ENCODE measurements at regions not wholly inside any gene's neighbourhood (a gene's known extent, or its start where the extent isn't known, plus 50 kb on each side); places are given as distances from the start of the nearest gene placed in this dataset.
"Not testable (repeated sequence)": the region's sequence is repeated elsewhere in the genome, so short reads cannot be mapped to it uniquely, and the experiment has no call there.

DNA sequence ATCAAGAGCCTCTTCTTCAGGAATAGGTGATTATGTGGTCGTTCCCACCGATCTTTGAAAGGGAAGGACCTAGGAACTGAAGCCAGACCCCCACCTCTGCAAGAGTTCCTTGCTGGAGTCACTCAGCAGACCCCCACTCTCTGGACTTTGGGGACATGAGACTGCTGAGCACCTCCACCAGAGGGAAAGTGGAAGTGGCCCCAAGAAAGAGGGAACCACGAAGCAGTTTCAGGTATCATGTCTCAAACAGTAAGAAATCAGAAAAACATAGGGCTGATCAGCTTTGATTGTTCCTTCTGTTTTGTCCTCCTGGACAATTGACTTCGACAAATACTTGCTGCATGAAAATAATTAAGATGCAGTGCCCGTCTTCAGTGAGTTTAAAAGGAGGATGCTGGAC lies 84.2 kb upstream of the ADORA2B start:
- DNase-seq (ENCODE audit: low spot score), result not testable (repeated sequence)

- DNase-seq (ENCODE audit: low spot score), result not testable (repeated sequence)
Measured at GRCh38 chr17:15864061-15864460, 80.9 kb upstream of the ADORA2B start.

DNA sequence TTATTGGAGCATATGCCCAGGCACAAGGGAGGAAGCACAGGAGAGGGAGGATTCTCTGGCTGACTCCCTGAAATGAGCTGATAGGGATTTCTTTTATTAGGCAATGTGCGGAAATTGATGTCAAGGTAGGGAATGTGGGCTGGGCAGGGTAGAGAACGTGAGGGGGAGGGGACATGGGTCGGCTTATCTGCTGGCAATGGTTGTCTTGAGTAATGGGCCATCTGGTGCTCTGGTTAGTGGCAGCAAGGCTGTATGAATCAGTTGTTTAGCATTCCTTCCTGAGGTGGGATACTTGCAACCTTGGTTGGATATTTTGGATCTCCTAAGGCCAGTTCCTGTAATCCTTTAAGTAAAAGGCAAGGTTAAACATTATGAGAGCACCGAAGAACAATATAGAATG lies 80.5 kb upstream of the ADORA2B start:
- DNase-seq (ENCODE audit: low spot score), result not testable (repeated sequence)

DNA sequence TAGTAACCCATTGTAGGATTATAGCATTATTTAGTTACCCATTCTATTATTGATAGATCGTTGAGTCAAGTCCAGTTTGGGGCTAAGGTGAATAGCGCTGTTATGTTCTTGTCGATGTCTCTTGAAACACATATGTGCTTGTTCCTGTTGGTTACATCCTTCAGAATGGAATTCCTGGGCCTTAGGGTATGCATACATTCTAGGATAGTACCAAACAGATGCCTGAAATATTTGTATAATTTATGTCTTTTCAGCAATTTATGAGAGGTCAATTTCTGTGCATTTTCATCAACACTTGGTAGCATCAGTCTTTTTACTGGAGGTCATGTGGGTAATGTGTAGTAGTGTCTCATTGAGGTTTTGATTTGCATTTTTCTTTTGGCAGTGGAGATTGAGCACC lies 78.9 kb upstream of the ADORA2B start:
- DNase-seq (ENCODE audit: low spot score), result not testable (repeated sequence)

DNA sequence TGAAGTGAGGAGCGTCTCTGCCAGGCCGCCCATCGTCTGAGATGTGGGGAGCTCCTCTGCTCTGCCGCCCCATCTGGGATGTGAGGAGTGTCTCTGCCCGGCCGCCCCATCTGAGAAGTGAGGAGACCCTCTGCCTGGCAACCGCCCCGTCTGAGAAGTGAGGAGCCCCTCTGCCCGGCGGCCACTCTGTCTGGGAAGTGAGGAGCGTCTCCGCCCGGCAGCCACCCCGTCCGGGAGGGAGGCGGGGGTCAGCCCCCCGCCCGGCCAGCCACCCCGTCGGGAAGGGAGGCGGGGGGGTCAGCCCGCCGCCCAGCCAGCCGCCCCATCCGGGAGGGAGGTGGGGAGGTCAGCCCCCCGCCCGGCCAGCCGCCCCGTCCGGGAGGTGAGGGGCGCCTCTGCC lies 77.6 kb upstream of the ADORA2B start:
- DNase-seq (ENCODE audit: low spot score), result not testable (repeated sequence)

- not testable (repeated sequence) for DNase-seq (ENCODE audit: low spot score)
Measured at GRCh38 chr17:15869868-15870267, 75.1 kb upstream of the ADORA2B start.

GRCh38 chr17:15872677-15873076 lies 72.3 kb upstream of the ADORA2B start:
- not testable (repeated sequence) for DNase-seq (ENCODE audit: low spot score)

DNA sequence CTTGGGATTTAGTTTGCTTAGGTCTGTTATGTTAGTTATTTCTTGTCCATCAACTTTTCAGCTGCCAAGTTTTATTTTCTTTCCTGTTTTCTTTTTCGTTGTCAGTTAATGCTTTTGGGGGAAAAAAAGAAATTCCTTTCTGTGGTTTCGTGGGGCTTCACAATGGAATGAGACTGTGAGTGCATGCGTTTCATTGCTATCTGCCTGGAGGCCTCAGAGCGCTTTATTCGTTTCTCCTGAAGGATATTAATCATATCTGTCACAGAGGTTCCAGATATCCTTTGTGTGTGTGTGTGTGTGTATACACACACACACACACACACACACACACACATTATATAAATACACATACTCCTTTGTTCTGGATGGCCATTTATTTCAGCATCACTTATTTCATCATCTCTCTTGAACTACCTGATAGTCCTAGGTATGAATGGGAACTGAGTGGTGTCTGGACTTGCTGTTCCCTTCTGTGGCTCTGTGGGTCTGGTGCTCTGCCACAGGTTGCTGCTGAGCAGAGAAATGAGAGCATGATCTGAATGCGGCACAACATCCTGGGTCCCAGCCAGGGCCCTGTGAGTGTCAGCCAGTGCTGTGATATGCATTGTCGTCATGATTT lies 66.9 kb upstream of the ADORA2B start:
- not testable (repeated sequence) for DNase-seq (ENCODE audit: low spot score)

GRCh38 chr17:15882058-15882720 lies 62.7 kb upstream of the ADORA2B start:
- no peak for DNase-seq (ENCODE audit: low spot score)

GRCh38 chr17:15882777-15883176 lies 62.2 kb upstream of the ADORA2B start:
- no peak for DNase-seq (ENCODE audit: low spot score)

- DNase-seq (ENCODE audit: low spot score), result no peak
Measured at GRCh38 chr17:15883617-15884111, 61.3 kb upstream of the ADORA2B start.

GRCh38 chr17:15884731-15885130 lies 60.2 kb upstream of the ADORA2B start:
- DNase-seq (ENCODE audit: low spot score), result no peak

GRCh38 chr17:15885770-15886169 lies 59.2 kb upstream of the ADORA2B start:
- no peak for DNase-seq (ENCODE audit: low spot score)

DNA sequence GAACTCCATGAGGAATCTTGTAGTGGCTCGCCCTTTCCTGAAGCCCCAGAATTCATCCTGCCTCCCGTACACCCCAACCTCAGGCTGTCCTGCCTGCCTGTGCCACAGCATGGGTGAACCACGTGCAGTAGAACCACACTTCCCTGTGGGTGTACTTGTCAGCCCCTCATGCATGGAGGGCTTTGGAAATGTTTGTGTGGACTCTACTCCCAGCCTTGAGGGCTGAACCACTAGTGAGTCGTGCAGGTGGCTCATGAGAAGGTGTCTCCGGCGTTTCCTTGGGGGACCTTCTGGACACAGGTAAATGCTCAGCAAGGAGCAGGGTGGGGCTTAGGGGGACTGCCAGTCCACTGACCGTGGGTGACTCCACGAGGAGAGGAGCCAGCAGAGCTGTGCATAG lies 58.7 kb upstream of the ADORA2B start:
- DNase-seq (ENCODE audit: low spot score), result no peak

GRCh38 chr17:15886804-15887203 lies 58.1 kb upstream of the ADORA2B start:
- DNase-seq (ENCODE audit: low spot score), result no peak

DNA sequence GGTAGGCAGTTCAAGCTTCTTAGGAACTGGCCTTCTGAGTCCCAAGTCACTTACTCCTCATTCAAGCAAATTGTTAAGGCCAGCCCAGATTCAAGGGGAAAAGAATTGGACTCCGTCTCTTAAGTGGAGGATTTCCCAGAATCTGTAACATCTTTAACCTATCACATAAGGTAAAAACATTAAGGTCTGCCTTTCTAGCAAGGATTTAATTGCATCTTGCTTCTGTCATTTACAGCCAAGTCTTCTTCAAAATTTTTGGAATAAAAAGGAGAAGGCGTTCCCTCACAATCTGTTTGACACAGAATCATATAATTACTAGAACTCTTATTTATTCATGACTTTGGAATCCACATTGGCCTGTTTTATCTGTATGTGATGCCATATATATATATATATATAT lies 56.5 kb upstream of the ADORA2B start:
- no peak for DNase-seq (ENCODE audit: low spot score)

GRCh38 chr17:15890279-15890892 lies 54.5 kb upstream of the ADORA2B start:
- DNase-seq (ENCODE audit: low spot score), result no peak

- DNase-seq (ENCODE audit: low spot score), result no peak
Measured at GRCh38 chr17:15891318-15891717, 53.6 kb upstream of the ADORA2B start.

DNA sequence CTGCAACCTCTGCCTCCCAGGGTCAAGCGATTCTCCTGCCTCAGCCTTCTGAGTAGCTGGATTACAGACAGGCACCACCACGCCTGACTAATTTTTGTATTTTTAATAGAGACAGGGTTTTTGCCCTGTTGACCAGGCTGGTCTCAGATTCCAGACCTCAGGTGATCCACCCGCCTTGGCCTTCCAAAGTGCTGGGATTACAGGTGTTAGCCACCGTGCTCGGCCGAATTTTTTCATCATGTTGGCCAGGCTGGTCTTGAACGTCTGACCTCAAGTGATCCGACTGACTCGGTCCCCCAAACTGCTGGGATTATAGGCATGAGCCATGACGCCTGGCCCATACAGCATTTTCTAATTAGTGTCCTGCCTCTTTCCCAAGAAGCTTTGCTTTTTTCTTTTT lies 52.7 kb upstream of the ADORA2B start:
- DNase-seq (ENCODE audit: low spot score), result no peak

DNA sequence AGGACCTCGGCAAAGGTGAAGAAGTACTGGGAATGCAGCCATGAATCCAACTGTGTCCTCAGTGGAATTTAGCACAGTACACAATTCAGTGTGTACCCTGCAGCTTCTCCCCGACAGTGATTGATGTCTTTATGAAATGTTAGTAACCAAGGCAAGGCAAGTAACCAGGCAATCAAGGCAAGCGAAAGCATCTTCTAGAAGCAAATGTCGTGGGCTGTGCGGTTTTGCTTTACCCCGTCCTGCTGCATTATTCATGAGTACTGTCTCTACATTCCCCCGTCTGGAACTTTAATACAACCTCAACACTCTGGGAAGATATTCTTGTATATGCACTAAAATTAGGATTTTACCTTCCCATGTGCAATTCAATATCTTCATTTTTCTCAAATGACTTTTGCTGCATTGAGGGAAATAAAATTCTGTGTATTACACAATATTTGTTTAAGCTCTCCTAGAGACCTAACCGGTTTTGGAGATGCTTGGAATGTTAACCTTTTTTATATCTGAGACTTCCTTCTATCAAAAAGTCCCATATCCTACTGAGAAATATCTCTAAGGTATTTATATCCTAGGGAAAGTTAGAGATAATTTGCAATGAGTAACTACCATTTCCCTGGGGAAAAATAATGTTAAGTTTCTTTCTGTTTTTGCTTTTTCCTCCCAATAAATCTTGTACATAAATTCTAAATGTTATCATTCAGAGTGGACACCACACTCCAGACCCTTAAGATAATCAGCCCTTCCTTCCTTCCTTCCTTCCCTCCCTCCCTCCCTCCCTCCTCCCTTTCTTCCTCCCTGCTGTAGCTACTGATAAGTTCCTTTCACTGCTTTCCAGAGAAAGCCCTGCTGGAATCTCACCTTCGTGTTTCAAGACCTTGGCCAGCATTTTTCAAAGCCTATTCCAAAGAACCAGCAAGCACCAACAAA lies 51.9 kb upstream of the ADORA2B start:
- no peak for DNase-seq (ENCODE audit: low spot score)

- no peak for DNase-seq (ENCODE audit: low spot score)
Measured at GRCh38 chr17:15893658-15894024, 51.3 kb upstream of the ADORA2B start.

DNA sequence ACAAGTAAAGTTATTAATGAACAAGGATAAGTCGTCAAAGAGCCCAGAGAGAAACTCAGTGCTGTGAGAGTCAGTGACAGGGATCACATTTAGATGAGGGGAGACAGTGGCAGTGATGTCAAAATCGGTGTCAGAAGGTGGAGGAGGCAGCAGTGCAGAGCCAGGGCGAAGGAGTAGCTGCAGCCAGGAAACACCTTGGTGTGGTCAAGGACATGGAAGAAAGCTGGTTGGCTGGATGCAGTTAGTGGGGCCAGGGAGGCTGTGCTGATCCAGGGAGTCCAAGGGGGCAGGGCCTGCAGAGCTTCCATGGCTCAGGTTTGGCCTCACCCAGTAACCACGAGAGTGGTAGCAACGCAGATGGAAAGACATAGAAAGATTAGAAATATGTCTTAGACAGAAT lies 50.7 kb upstream of the ADORA2B start:
- DNase-seq (ENCODE audit: low spot score), result no peak
